ENCODE measurements at regions not wholly inside any gene's neighbourhood (a gene's known extent, or its start where the extent isn't known, plus 50 kb on each side); places are given as distances from the start of the nearest gene placed in this dataset.

GRCh38 chr1:81712425-81712824, 88.3 kb upstream of the ADGRL2 start:
- Histone ChIP-seq H3K4me1 (no peaks in the 10 kb centered on the region), H3K9me3 (no peaks in the 10 kb centered on the region), H3K27me3 (no peaks in the 10 kb centered on the region), H3K27ac (no peak overlapping the region), H3K36me3 (no peaks in the 10 kb centered on the region), H3K4me3 (no peak overlapping the region)
- DNase-seq = no peak
- no peak for TF ChIP-seq POLR2A (IDR thresholded peaks at IDR 0.05)
- TF ChIP-seq, protein P1, sequence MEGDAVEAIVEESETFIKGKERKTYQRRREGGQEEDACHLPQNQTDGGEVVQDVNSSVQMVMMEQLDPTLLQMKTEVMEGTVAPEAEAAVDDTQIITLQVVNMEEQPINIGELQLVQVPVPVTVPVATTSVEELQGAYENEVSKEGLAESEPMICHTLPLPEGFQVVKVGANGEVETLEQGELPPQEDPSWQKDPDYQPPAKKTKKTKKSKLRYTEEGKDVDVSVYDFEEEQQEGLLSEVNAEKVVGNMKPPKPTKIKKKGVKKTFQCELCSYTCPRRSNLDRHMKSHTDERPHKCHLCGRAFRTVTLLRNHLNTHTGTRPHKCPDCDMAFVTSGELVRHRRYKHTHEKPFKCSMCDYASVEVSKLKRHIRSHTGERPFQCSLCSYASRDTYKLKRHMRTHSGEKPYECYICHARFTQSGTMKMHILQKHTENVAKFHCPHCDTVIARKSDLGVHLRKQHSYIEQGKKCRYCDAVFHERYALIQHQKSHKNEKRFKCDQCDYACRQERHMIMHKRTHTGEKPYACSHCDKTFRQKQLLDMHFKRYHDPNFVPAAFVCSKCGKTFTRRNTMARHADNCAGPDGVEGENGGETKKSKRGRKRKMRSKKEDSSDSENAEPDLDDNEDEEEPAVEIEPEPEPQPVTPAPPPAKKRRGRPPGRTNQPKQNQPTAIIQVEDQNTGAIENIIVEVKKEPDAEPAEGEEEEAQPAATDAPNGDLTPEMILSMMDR (IDR thresholded peaks at IDR 0.05) = no peak

DNA sequence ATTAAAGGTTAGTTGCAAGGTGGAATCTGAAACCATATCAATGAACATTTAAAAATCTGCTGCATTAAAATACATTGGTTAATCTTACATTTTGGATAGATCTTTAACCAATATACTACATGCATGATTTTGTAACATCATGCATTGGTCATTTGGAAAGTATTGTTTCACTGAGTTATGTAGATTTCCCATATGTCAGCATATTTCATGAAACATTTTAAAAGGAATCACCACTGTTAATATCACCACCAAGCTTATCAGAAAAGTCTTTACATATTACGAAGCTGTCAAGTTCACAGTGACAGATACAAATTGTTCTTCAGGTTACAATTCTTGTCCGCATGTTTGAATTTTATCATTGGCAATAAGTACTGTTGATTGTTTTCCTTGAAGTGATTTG, 89.9 kb upstream of the ADGRL2 start:
- H3K27me3 ChIP-seq = no peaks in the 10 kb centered on the region

GRCh38 chr1:81708250-81708649, 92.5 kb upstream of the ADGRL2 start:
- no peak for DNase-seq
- no peaks in the 10 kb centered on the region for H3K9me3 ChIP-seq
- no peak for TF ChIP-seq POLR2A (IDR thresholded peaks at IDR 0.05)
- TF ChIP-seq, protein P1 (IDR thresholded peaks at IDR 0.05) = no peak
- H3K36me3 ChIP-seq = no peaks in the 10 kb centered on the region
- no peaks in the 10 kb centered on the region for H3K27me3 ChIP-seq
- no peak overlapping the region for H3K27ac ChIP-seq
- H3K4me1 ChIP-seq = no peaks in the 10 kb centered on the region
- H3K4me3 ChIP-seq = no peak overlapping the region

More for the DNA sequence above, 89.9 kb upstream of the ADGRL2 start:
- TF ChIP-seq, protein P1 (IDR thresholded peaks at IDR 0.05) = no peak
- TF ChIP-seq POLR2A (IDR thresholded peaks at IDR 0.05) = no peak
- Histone ChIP-seq H3K9me3 (no peaks in the 10 kb centered on the region), H3K4me1 (no peaks in the 10 kb centered on the region), H3K27ac (no peak overlapping the region), H3K36me3 (no peaks in the 10 kb centered on the region), H3K4me3 (no peak overlapping the region)
- DNase-seq = no peak

DNA sequence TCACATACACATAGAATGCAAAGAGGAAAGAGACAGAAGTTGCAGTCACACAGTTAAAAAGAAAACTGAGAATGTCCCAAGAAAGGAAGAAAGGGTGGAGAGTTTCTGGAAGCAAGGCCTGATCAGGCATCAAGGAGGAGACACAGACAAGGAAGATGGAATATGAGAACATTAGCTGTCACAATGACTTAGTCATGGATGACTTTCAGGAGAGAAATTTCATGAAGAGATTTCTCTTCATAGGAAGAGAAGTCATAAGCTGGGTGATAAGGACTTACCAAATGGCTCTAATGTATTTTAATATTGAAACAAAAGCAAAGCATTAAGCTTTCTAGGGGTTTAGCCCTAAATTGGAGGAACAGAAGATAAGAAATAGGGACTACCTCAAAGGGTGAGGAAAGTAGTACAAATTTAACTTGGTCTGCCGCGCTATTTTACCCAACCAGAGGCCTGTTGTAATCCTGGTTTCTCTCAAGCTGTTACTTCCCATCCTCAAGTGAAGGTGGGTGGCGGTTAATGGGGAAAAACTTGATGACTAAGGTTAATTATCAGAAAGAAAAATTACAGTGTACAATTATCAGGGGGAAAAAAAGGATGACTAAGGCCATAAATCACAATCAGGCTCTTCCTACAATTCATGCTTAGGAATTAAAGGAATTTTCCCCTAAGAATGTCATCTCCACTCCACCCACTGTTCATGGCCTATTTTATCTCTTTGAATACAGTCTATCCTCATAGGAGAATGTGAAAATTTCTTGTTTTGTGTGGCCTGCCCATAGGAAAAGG, 93.9 kb upstream of the ADGRL2 start:
- Histone ChIP-seq H3K4me1 (no peaks in the 10 kb centered on the region), H3K27ac (no peak overlapping the region), H3K4me3 (no peak overlapping the region), H3K27me3 (no peaks in the 10 kb centered on the region), H3K9me3 (no peaks in the 10 kb centered on the region), H3K36me3 (no peaks in the 10 kb centered on the region)
- TF ChIP-seq POLR2A (IDR thresholded peaks at IDR 0.05) = no peak
- TF ChIP-seq, protein P1 (IDR thresholded peaks at IDR 0.05) = no peak
- no peak for DNase-seq

- TF ChIP-seq POLR2A (IDR thresholded peaks at IDR 0.05) = no peak
- TF ChIP-seq, protein P1 (IDR thresholded peaks at IDR 0.05) = no peak
- no peak for DNase-seq
- Histone ChIP-seq H3K4me1 (no peaks in the 10 kb centered on the region), H3K36me3 (no peaks in the 10 kb centered on the region), H3K27me3 (no peaks in the 10 kb centered on the region), H3K9me3 (no peaks in the 10 kb centered on the region), H3K4me3 (no peak overlapping the region), H3K27ac (no peak overlapping the region)
Measured at GRCh38 chr1:81703756-81704463, 96.8 kb upstream of the ADGRL2 start.
